HG03045 (cell line): ENCODE measurements at regions not wholly inside any gene's neighbourhood (a gene's known extent, or its start where the extent isn't known, plus 50 kb on each side); places are given as distances from the start of the nearest gene placed in this dataset.

ENCODE experiments used
- ATAC-seq: cut with Tn5 transposase; IDR thresholded peaks from one replicate; pipeline ENCODE4 v1.9.1; 2021; ENCODE audit warnings: mild to moderate bottlenecking, moderate library complexity; ENCODE audit not compliant: unreplicated experiment

DNA sequence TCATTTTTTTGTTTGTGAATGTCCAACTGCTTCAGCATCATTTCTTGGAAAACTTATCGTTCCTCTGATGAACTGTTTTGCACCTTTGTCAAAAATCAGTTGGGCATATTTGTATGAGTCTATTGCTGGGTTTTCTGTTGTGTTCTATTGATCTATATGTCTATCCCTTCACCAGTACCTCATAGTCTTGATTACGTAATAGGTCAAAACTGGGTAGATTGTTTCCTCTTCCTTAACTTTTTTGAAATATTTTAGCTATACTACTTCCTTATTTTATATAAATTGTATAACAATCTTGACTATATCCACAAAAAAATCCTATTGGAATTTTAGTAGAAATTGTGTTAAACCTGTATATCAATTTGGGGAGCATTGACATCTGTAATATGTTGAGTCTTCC is 104.1 kb upstream of the PALS2 start:
- no peak for ATAC-seq

DNA sequence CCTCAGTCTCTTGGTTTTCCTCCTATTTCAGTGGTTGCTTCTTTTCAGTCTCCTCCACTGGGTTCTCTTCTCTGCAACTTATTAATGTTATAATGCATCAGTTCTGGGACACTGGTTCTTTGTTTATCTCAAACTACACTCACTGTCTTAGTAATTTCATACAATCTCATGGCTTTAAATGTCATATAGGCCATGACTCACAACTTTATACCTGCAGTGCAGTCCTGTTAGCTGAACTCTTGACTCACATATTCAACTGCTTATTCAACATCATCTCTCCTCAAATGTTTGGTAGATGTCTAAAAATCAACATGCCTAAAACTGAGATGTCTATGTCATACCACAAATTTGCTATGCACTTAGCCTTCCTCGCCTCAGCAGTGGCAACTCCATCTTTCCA is 101.2 kb upstream of the PALS2 start:
- ATAC-seq, result no peak

- ATAC-seq, result no peak
These were observed 97.9 kb upstream of the PALS2 start for GRCh38 chr7:24475166-24475961.

DNA sequence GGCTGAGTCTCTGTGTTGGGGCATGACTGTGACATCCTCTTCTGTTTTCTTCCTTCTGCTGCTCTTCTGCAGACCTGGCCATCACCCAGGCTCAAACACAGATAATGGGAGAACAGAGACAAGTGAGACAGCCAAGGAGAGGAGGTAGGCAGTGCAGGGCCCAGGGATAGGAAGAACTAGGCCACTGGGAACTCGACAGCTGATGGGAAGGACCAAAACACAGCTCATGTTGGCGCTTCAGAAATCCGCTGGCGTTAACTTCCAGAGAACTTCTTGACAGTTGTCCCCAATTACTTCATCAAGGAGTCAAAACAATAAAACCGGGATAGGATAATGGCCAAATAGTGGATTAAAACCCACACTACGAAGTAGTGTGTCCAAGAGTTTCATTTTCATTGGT is 97.0 kb upstream of the PALS2 start:
- no peak for ATAC-seq

DNA sequence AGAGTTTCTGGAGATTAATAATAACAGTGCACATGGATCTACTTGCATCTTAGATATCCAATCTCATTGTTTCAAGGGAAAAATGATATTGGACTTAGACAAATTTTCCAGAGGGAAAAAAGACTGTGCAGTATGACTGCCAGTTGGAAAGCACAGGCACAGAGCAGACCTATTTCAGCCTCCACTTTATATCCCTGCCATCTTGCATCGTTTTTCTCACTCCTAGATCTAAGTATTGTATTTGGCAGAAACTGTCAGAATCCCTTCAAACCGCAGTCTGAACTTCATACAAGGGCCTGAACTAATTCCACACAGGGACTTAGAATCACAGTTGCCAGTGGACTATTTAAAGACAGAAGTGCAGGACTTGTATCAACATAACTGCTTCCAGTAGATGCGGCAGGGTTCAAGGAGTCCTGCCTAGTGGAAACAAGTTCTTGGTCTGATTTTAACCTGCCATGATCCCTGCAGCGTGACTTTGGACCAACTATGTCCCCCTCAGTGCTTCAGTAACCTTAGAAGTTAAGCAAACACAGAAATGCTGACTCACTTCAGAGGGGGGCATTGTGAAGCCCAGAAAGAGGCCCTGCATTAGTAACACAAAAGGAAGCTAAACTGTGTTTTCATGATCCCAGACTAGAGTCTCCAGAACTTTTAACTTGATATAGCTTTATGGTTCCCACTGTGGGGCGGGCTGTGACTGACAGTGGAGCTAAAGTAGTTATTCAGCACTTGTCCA is 95.7 kb upstream of the PALS2 start:
- ATAC-seq, result no peak

- no peak for ATAC-seq
These were observed 95.1 kb upstream of the PALS2 start for GRCh38 chr7:24478137-24478655.

DNA sequence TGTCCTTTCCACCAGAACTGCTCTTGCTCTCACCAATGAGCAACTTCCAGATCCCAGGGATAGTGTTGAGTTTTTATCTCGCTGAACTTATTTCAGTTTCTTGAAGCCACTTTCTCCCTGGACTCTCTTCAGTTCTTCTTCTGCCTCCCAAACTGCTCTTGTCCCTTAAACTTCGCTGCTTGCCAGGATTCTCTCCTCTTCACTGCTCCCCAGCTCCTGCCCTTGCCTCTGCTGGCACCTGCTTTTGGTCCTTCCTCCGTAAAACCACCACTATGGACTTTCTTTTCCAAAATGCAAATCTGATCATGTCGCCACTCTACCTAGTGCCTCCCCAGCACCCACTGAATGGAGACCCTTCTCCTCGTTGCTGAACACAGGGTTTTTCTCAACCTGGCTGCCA is 92.8 kb upstream of the PALS2 start:
- ATAC-seq, result no peak

GRCh38 chr7:24483804-24484203 is 89.4 kb upstream of the PALS2 start:
- ATAC-seq, result no peak

DNA sequence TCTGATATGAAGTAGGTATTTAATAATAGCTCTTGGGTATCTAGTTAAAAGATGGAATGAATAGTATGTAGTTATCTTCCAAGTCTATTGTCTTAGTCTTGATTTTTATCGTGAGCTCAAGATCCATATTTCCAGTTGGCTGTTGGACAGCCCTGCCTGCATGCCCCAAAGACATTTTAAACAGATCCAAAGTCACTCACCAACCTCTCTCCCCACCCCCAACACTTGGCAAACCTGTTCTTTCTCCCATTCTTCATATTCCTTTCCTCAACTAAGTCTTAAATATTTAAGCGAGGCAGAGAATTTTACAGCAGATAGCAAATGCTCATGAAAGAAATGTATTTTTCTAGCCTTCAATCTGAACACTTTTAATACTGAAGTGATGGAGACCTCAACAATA is 80.7 kb upstream of the PALS2 start:
- ATAC-seq, result no peak

DNA sequence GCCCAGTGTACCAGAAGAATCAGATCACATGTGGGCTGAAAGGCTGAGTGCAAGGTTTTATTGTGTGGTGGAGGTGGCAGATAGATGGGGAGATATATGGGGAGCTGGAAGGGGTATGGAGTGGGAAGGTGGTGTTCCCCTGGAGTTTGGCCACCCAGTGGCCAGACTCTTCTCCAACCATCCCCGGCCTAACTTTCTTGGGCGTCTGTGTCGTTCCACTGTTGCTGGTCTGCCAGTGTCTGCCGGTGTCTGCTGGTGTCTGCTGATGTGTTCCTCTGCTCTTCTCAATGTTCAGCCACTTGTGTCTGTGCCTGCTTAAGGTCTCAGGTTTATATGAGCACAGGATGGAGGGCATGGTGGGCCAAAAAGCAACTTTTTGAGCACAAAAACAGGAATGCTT is 78.4 kb upstream of the PALS2 start:
- ATAC-seq, result no peak

- ATAC-seq, result no peak
These were observed 77.2 kb upstream of the PALS2 start for GRCh38 chr7:24496036-24496435.

DNA sequence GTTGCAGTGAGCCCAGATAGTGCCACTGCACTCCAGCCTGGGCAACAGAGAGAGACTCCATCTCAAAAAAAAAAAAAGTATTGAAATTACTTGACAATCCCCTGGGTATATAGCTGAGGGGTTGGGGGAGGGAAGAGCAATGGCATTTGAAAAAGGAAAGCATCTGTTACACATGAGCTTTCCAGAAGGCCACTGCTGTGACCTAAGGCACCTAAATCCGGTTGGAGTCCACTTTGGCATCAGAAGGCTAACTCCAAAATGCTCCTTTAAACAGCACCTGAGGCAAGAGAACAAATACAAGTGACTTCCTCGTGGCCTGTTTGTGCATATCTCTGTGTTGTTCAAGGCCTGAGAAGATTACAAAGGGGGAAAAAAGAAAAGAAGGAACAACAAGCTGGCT is 74.8 kb upstream of the PALS2 start:
- ATAC-seq, result no peak

DNA sequence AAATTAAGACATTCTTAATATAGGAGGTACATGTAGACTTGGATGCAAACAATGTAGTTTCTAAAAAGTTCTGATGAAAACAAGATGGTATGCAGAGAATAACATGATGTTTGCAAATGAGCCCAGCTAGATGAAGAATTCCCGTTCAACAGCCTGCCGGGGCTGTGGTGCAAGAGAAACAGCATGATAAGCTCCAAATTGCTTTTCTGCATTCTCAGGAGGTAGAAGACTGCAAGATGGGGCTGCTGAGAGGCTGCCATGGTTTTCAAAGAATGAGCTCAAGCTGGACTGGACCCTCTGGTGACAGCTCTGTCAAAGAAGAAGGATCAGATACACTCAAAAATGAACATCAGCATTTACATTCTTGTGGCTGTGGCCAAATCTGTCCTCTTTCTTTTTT is 73.4 kb upstream of the PALS2 start:
- no peak for ATAC-seq

- ATAC-seq, result no peak
These were observed 72.7 kb upstream of the PALS2 start for GRCh38 chr7:24500599-24500998.

DNA sequence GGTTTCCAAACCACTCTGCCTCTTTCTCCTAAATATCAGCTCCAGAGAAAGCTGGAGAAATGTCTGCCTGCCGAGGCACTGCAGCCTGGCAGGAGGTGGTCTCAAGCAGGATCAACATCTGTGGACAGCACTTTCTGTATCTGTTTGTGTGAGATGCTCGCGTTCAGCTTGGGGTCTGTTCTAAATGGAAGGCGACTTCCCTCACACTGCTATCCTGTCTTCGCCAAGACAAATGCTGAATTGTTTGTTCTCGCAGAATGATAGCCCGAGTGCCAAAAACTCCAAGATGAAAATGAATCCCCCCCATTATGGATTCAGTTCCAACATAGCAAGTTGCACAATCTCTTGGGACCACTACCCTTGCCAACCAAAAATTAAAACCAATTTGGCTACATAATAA is 72.2 kb upstream of the PALS2 start:
- no peak for ATAC-seq

GRCh38 chr7:24501443-24502134 is 71.7 kb upstream of the PALS2 start:
- ATAC-seq, result no peak

- no peak for ATAC-seq
These were observed 71.1 kb upstream of the PALS2 start for GRCh38 chr7:24502135-24502488.

- no peak for ATAC-seq
These were observed 69.7 kb upstream of the PALS2 start for GRCh38 chr7:24503506-24503905.

DNA sequence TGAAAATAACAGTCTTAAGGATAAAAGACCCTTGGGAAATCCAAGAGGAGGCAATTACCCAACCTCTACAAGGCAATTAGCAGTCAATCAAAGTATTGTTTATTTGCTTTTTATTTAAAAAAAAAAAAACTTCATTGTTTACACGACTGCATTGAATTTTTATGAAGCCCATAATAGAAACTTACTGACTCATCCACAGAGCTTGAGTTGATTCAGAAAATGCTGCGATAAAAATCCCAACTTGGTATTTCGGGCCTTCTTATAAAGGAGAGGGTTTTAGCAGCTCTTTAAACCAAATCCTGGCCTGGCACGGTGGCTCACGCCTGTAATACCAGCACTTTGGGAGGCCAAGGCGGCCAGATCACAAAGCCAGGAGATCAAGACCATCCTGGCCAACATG is 69.2 kb upstream of the PALS2 start:
- no peak for ATAC-seq

- no peak for ATAC-seq
These were observed 68.4 kb upstream of the PALS2 start for GRCh38 chr7:24504836-24505235.

DNA sequence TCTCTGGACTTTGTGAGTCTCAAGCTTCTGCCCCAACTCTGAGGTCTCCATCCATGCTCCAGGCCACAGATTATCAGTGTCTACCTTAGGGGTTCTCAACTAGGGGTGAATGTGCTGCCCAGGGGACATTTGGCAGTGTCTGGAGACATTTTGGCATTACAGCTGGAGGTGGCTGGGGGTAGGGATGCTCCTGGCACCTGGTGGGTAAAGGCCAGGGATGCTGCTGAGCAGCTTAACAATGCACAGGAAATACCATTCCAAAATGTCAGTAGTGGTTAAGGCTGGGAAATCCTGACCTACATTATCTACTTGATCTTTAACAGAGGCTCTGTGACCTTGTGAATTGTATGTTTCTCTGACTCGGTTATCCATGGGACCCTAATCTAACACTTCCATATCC is 67.3 kb upstream of the PALS2 start:
- ATAC-seq, result no peak

GRCh38 chr7:24508316-24508715 is 64.9 kb upstream of the PALS2 start:
- ATAC-seq, result no peak
